ENCODE measurements at regions not wholly inside any gene's neighbourhood (a gene's known extent, or its start where the extent isn't known, plus 50 kb on each side); places are given as distances from the start of the nearest gene placed in this dataset.

DNA sequence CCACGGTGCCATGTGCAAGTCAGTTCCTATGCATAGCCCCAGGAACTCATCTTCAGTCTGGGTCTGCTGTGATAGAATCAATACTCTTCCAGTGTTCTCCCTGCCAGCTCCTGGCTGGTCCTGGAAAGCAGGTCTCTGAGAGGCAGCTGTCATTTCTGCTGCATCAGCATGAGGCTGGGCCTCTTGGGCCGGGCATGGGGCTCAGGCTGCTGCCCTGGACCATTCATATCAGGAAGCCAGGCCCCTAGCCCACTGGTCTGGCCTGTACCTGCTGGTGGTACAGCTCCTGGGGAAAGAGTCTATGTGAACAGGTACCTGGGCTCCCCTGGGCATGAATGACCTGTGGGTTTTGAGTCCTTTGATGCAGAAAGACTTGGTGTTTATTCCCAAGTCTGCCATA is 173.6 kb upstream of the CSF3R start:
- no peak overlapping the region for H4K91ac ChIP-seq (ENCODE audit: insufficient read depth, low read depth, low read length)
- ATAC-seq (ENCODE audit: low read depth) (no peak), DNase-seq (no peak)
- H3K14ac ChIP-seq (replicated peaks; ENCODE audit: low read depth, low read length) = no peak overlapping the region
- no peaks in the 10 kb centered on the region for H3K79me1 ChIP-seq (ENCODE audit: low read depth in 1 of 2, low read length in 2 of 2)
- no peaks in the 10 kb centered on the region for H3K9me3 ChIP-seq (ENCODE audit: control insufficient read depth, insufficient read depth, low read length)
- no peak overlapping the region for H4K5ac ChIP-seq (ENCODE audit: low read depth, low read length)
- H2AK5ac ChIP-seq (ENCODE audit: low read depth, low read length) = no peak overlapping the region
- no peak overlapping the region for H2AFZ ChIP-seq (replicated peaks; ENCODE audit: low read length, poor library complexity)
- in situ Hi-C loops (cut with MboI; ENCODE audit: low sequenced_read_pairs) (no loop called here), intact Hi-C loops (cut with micrococcal nuclease) (loop anchor here (10.0 kb wide), 1 partner anchor 81 kb away; no protein-coding TSS in a partner anchor), dilution Hi-C loops (cut with HindIII; ENCODE audit: low sequenced_read_pairs, unreplicated experiment) (no loop called here)
- no peak overlapping the region for H2AK9ac ChIP-seq (replicated peaks; ENCODE audit: low read depth, low read length, poor library complexity)
- no peak overlapping the region for H3K4ac ChIP-seq (ENCODE audit: low read depth, low read length)
- 20% methylated on average over 1 of the region's 2 CpGs; no CpG with 5 or more reads in 1 of the 2 experiments for WGBS, 2 experiments (ENCODE audit: extremely low coverage in 2 of 2, insufficient read length in 1 of 2)
- CTCF ChIA-PET = no interaction called here
- no peak overlapping the region for H3K18ac ChIP-seq (ENCODE audit: low read depth, low read length)
- peaks cover 4% of the 10 kb centered on the region for H3K27me3 ChIP-seq (ENCODE audit: control insufficient read depth, insufficient read depth, low read length)
- no peak overlapping the region for H2BK15ac ChIP-seq (ENCODE audit: low read depth, low read length)
- TF ChIP-seq, protein P1, sequence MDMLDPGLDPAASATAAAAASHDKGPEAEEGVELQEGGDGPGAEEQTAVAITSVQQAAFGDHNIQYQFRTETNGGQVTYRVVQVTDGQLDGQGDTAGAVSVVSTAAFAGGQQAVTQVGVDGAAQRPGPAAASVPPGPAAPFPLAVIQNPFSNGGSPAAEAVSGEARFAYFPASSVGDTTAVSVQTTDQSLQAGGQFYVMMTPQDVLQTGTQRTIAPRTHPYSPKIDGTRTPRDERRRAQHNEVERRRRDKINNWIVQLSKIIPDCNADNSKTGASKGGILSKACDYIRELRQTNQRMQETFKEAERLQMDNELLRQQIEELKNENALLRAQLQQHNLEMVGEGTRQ (IDR thresholded peaks at IDR 0.05; ENCODE audit: low read depth, low read length) = no peak
- TF ChIP-seq, protein P2, sequence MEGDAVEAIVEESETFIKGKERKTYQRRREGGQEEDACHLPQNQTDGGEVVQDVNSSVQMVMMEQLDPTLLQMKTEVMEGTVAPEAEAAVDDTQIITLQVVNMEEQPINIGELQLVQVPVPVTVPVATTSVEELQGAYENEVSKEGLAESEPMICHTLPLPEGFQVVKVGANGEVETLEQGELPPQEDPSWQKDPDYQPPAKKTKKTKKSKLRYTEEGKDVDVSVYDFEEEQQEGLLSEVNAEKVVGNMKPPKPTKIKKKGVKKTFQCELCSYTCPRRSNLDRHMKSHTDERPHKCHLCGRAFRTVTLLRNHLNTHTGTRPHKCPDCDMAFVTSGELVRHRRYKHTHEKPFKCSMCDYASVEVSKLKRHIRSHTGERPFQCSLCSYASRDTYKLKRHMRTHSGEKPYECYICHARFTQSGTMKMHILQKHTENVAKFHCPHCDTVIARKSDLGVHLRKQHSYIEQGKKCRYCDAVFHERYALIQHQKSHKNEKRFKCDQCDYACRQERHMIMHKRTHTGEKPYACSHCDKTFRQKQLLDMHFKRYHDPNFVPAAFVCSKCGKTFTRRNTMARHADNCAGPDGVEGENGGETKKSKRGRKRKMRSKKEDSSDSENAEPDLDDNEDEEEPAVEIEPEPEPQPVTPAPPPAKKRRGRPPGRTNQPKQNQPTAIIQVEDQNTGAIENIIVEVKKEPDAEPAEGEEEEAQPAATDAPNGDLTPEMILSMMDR (conservative IDR thresholded peaks at IDR 0.05; ENCODE audit: low read depth, low read length) = no peak
- TF ChIP-seq FOS (IDR thresholded peaks at IDR 0.05; ENCODE audit: low read depth, low read length) (no peak), RFX5 (IDR thresholded peaks at IDR 0.05; ENCODE audit: low read depth, low read length) (no peak), NFE2L2 (IDR thresholded peaks at IDR 0.05; ENCODE audit: low read depth, low read length) (no peak)
- H3K9ac ChIP-seq (ENCODE audit: low read depth, low read length) = no peak overlapping the region
- H4K8ac ChIP-seq (ENCODE audit: low read depth in 2 of 2, low read length in 2 of 2) = no peak overlapping the region
- no peak overlapping the region for H3K27ac ChIP-seq (ENCODE audit: insufficient read depth, low read length)
- no TSS peak for BruUV-seq (replicated peaks)
- no peak overlapping the region for H3K4me2 ChIP-seq (ENCODE audit: low read depth, low read length)
- H3K36me3 ChIP-seq (ENCODE audit: control insufficient read depth, insufficient read depth, low read length) = no peaks in the 10 kb centered on the region
- POLR2A ChIA-PET (ENCODE audit: unreplicated experiment) = no interaction called here
- H3K4me3 ChIP-seq (ENCODE audit: insufficient read depth, low read depth, low read length) = no peak overlapping the region
- H3K23ac ChIP-seq (ENCODE audit: low read depth, low read length) = no peak overlapping the region
- H2BK120ac ChIP-seq (ENCODE audit: low read depth, low read length) = no peak overlapping the region
- H2BK5ac ChIP-seq (ENCODE audit: low read depth, low read length, poor library complexity, severe bottlenecking) = no peak overlapping the region
- H2BK20ac ChIP-seq (ENCODE audit: low read depth, low read length) = no peak overlapping the region
- H3K9me1 ChIP-seq (ENCODE audit: insufficient read depth, low read length) = no peaks in the 10 kb centered on the region
- no peak overlapping the region for H3K56ac ChIP-seq (ENCODE audit: extremely low read depth, insufficient read depth, low read length)
- H3K4me1 ChIP-seq (ENCODE audit: control insufficient read depth, insufficient read depth, low read length) = no peaks in the 10 kb centered on the region
- no peaks in the 10 kb centered on the region for H4K20me1 ChIP-seq (ENCODE audit: insufficient read depth, low read length)

Measured in IMR-90 (cell line).